Kidney epithelial cell (primary cell): ENCODE measurements at regions not wholly inside any gene's neighbourhood (a gene's known extent, or its start where the extent isn't known, plus 50 kb on each side); places are given as distances from the start of the nearest gene placed in this dataset.

ENCODE experiments used
- DNase-seq: peaks from one replicate; pipeline ENCODE4 v3.0.0-alpha.2; 2010; ENCODE audit warnings: low read depth
- H3K27me3 ChIP-seq: 2 replicates; pipeline ENCODE4 v1.6.0; 2011; ENCODE audit warnings: low read length; ENCODE audit not compliant: control insufficient read depth, insufficient read depth
- H3K36me3 ChIP-seq: 2 replicates; pipeline ENCODE4 v1.5.1; 2011; ENCODE audit warnings: low read length; ENCODE audit not compliant: control insufficient read depth, insufficient read depth
- H3K4me3 ChIP-seq: 2 replicates; pipeline ENCODE4 v1.5.1; 2011; ENCODE audit warnings: low read depth, mild to moderate bottlenecking, control low read depth, low read length
- TF ChIP-seq, protein P1 (sequence below): IDR thresholded peaks from 2 replicates; pipeline ENCODE4 v1.5.1; 2011; ENCODE audit warnings: mild to moderate bottlenecking, moderate library complexity, low read length, control low read depth, inconsistent platforms; ENCODE audit not compliant: insufficient read depth, poor library complexity, severe bottlenecking

DNA sequence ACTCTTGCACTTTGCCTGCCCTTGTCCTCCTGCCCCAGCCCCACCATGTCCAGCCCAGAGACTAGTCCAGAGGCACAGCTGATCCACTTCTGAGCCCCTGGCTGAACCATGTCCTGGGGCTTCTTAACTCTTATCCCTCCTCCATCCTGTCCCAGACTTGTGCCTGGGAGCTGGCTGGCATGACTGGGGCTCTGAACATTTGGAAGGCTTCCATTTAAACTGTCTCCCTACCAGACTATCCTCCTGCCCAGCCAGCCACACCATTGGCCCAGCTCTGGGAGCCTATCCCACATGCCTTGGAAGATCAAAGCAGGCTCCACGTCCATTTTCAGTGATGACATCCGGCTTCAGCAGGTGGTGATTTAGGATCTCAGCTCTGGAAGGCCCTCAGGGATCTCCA lies 57.4 kb downstream of the FAM241B start:
- H3K4me3 ChIP-seq: no peak overlapping the region
- no peaks in the 10 kb centered on the region for H3K36me3 ChIP-seq
- no peak for DNase-seq
- H3K27me3 ChIP-seq: peaks cover 8% of the 10 kb centered on the region
- TF ChIP-seq, protein P1, sequence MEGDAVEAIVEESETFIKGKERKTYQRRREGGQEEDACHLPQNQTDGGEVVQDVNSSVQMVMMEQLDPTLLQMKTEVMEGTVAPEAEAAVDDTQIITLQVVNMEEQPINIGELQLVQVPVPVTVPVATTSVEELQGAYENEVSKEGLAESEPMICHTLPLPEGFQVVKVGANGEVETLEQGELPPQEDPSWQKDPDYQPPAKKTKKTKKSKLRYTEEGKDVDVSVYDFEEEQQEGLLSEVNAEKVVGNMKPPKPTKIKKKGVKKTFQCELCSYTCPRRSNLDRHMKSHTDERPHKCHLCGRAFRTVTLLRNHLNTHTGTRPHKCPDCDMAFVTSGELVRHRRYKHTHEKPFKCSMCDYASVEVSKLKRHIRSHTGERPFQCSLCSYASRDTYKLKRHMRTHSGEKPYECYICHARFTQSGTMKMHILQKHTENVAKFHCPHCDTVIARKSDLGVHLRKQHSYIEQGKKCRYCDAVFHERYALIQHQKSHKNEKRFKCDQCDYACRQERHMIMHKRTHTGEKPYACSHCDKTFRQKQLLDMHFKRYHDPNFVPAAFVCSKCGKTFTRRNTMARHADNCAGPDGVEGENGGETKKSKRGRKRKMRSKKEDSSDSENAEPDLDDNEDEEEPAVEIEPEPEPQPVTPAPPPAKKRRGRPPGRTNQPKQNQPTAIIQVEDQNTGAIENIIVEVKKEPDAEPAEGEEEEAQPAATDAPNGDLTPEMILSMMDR: no peak

DNA sequence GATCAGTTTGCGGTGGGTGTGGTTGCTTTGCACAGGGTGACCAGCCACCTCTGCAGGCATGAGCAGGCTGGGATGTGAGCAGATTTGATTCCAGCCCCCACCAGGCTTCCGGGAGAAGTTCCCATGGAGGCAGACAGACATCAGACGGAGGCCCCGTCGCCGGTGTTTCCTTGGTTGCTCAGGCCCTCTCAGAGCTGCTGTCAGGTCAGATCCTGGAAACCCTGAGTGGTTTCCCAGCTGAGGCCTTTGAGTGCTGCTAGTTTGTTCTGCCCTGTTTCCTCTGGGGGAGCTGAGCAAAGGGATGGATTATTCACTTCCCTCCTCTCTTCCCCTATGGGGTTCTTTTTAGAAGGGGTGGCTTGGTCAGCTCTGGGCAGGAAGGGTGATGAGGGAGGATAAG lies 62.2 kb downstream of the FAM241B start:
- H3K4me3 ChIP-seq: no peak overlapping the region
- no peaks in the 10 kb centered on the region for H3K36me3 ChIP-seq
- TF ChIP-seq, protein P1: no peak
- no peak for DNase-seq
- no peaks in the 10 kb centered on the region for H3K27me3 ChIP-seq

DNA sequence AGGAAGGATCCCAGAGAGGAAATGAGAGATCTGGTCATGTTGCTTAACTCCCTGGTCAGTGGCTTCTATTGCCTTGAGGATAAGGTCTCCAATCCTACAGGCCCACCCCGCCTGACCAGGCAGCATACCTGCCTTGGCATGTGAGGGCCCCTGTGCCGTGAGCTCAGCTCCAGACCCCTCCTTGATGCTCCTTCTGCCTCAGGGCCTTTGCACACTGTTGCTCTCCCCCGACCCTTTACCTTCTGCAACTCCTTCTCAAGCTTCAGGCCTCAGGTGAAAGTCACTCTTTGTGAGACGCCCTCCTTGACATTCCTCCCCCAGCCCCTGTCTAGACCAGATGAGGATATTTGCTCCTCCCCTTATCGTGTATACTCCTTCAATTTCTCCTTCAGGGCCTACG lies 62.8 kb downstream of the FAM241B start:
- DNase-seq: no peak
- Histone ChIP-seq H3K4me3 (no peak overlapping the region), H3K27me3 (no peaks in the 10 kb centered on the region), H3K36me3 (no peaks in the 10 kb centered on the region)
- TF ChIP-seq, protein P1: no peak

DNA sequence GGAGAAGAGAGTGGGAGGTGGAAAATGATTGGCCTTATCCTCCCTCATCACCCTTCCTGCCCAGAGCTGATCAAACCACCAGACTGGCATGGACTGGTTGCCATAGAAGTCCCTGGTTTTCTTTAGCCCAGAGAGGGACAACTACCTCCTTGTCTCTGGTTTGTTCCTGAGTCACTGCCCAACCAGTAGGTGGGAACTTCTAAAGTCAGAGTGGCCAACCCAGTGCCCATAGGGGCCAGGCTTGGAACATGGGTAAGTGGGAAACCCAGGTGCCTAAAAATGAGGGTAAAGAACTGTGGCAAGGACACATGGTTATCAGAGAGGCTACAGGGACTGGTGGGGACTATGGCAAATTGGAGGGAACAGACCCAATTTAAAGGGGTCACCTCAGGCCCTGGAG lies 63.8 kb downstream of the FAM241B start:
- TF ChIP-seq, protein P1: no peak
- DNase-seq: no peak
- Histone ChIP-seq H3K4me3 (no peak overlapping the region), H3K27me3 (no peaks in the 10 kb centered on the region), H3K36me3 (no peaks in the 10 kb centered on the region)

DNA sequence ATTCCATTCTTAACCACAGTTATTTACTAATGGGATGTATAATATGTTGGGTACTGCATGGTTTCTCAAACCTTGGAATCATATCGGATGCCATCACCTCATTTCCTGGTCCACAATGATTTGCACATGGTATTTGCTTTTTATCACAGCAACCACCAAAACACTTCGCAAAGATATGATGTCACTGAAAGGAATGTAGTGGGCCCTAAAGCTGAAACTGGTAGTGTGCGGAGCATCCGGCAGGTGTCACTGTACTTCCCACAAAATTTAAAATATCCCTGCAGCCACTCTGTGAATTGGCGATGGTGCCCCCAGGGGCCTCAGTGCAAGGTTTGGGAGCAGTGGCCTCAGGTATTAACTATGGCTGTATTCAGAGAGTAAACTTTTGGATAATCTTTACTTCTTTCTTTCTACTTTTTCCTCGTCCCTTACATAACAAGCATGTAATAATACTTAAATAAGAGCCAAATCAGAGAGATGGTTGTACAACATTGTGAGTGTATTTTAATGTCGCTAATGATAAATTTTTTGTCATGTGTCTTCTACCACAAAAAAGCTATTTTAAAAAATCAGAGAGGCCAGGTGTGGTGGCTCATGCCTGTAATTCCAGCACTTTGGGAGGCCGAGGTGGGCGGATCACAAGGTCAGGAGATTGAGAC lies 66.2 kb downstream of the FAM241B start:
- Histone ChIP-seq H3K4me3 (no peak overlapping the region), H3K27me3 (no peaks in the 10 kb centered on the region), H3K36me3 (no peaks in the 10 kb centered on the region)
- DNase-seq: peak; percentile 52
- TF ChIP-seq, protein P1: peak; percentile 53

DNA sequence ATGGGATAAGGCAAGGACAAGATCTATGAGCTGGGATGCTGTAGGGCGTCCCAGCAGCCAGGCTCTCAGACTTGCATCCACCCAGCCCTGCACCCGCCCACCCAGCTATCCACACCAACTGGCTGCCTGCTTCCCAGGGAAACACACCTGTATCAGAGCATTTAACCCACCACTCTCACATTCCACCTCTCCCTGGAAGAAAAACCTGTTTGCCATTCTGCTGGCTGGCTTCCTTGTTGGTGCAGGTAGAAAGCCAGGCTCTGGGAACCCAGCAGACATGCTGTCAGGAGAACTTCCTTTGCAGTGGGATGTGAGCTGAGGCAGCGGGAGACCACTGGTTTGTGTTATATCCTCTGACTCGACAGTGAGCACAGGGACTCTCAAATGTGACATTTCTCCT lies 67.0 kb downstream of the FAM241B start:
- Histone ChIP-seq H3K27me3 (no peaks in the 10 kb centered on the region), H3K4me3 (no peak overlapping the region), H3K36me3 (no peaks in the 10 kb centered on the region)
- DNase-seq: no peak
- TF ChIP-seq, protein P1: no peak
